Thyroid gland (tissue), 4 donors: ENCODE measurements at regions not wholly inside any gene's neighbourhood (a gene's known extent, or its start where the extent isn't known, plus 50 kb on each side); places are given as distances from the start of the nearest gene placed in this dataset.

Source experiments
- CTCF ChIP-seq, 6 experiments: fragments of 200-600 bp in 3 of 6; fragments of 450-650 bp in 3 of 6; sonication (generic) in 3 of 6; IDR thresholded peaks; one replicate each; pipeline ENCODE4 v1.5.1; 2016 to 2019; ENCODE audit warnings: antibody characterized with exemption in 6 of 6, mild to moderate bottlenecking in 2 of 6, inconsistent platforms in 1 of 6, moderate library complexity in 1 of 6
- POLR2A ChIP-seq, 2 donors: fragments of 450-650 bp; IDR thresholded peaks; one replicate each; pipeline ENCODE4 v1.6.1; 2017; ENCODE audit warnings: antibody characterized with exemption in 2 of 2, mild to moderate bottlenecking in 2 of 2, moderate library complexity in 1 of 2

GRCh38 chr9:85443190-85443598 is 298.6 kb downstream of the AGTPBP1 start:
- TF ChIP-seq CTCF (IDR thresholded peaks at IDR 0.05) (no peak), POLR2A (IDR thresholded peaks at IDR 0.05) (no peak)
